ENCODE measurements at regions not wholly inside any gene's neighbourhood (a gene's known extent, or its start where the extent isn't known, plus 50 kb on each side); places are given as distances from the start of the nearest gene placed in this dataset.

DNA sequence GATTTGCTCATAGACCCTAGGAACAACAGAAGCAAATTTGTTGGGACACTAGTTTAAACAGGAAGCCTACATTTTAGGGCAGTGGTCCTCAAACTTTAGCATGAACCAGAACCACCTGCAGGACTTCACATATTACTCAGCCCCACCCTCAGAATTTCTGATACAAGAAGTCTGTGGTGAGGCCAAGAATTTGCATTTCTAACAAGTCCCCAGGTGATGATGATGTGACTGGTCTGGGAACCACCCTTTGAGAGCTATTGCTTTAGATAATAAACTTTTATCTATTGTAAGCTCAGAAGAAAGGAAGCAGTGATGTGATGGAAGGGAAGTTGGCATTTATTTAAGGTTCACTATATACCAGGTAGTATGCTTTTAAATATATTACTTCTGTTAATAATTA is 194.0 kb downstream of the FAM181B start:
- DNase-seq, result no peak
- Mint-ChIP-seq H3K4me3 (no peak overlapping the region), H3K9me3 (no peaks in the 10 kb centered on the region), H3K27me3 (ENCODE audit: insufficient read depth) (no peaks in the 10 kb centered on the region), H3K4me1 (no peaks in the 10 kb centered on the region), H3K27ac (no peak overlapping the region), H3K36me3 (ENCODE audit: low read depth) (no peaks in the 10 kb centered on the region)
- Histone ChIP-seq H3K9ac (ENCODE audit: extremely low read depth, low read length, poor library complexity, severe bottlenecking) (no peak overlapping the region), H3K27ac (ENCODE audit: low read depth, low read length) (no peak overlapping the region), H3K27me3 (ENCODE audit: control insufficient read depth, insufficient read depth, low read length, poor library complexity, severe bottlenecking) (no peaks in the 10 kb centered on the region), H3K9me3 (ENCODE audit: control insufficient read depth, low read length) (no peaks in the 10 kb centered on the region), H3K4me3 (ENCODE audit: low read length) (no peak overlapping the region), H3K36me3 (ENCODE audit: control insufficient read depth, insufficient read depth, low read length) (no peaks in the 10 kb centered on the region), H3K4me1 (ENCODE audit: control insufficient read depth, insufficient read depth, low read length) (no peaks in the 10 kb centered on the region)
- TF ChIP-seq, protein P1, sequence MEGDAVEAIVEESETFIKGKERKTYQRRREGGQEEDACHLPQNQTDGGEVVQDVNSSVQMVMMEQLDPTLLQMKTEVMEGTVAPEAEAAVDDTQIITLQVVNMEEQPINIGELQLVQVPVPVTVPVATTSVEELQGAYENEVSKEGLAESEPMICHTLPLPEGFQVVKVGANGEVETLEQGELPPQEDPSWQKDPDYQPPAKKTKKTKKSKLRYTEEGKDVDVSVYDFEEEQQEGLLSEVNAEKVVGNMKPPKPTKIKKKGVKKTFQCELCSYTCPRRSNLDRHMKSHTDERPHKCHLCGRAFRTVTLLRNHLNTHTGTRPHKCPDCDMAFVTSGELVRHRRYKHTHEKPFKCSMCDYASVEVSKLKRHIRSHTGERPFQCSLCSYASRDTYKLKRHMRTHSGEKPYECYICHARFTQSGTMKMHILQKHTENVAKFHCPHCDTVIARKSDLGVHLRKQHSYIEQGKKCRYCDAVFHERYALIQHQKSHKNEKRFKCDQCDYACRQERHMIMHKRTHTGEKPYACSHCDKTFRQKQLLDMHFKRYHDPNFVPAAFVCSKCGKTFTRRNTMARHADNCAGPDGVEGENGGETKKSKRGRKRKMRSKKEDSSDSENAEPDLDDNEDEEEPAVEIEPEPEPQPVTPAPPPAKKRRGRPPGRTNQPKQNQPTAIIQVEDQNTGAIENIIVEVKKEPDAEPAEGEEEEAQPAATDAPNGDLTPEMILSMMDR (conservative IDR thresholded peaks at IDR 0.05), result no peak

DNA sequence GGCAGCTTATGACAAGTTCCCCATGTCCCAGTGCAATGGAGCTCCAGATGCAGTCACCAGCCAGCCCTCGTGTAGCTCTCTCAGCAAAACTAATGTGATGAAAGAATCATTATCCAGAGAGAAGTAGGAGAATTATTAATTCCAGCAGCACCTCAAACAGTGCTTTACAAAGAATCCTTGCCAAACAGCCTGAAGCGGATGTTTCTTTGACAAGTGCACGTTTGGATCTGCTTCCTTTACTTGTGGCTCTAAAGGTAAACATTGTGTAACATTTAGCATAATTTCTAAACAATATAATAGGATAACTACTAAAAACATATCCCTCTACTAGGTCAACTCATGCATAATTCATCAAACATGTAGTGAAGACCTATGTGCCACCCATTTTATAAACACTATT is 197.0 kb downstream of the FAM181B start:
- no peak overlapping the region for H3K4me3 ChIP-seq (ENCODE audit: low read length)

DNA sequence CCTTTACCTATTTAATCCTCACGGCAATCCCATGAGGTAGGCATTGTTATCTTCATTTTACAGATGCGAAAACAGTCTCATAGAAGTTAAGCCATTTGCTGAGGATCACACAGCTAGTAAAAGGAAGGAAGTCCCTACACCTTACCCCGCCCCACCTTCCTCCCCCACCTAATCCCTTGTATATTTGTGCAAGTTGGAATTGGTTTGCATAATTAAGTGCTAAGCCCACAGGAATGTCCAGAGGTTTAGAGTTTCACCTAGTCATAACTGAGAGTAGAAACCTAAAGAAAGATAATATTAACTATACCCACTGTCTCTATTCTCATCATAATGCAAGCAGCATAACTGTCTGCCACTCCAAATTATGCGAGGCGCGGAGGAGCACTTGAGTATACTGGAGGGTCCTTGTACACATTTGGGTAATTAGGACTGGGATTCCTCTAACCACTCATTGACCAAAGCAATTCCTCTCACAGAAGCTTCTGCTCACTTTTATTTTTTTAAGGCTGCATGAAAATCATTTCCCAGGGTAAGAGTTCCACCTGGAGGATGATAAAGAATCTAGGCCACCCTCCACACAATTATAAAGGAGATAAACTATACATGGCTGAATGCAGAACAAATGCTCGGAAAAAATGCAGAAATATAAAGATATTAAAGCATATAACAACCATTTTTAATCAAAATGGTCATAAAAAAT is 199.9 kb downstream of the FAM181B start:
- Histone ChIP-seq H3K27ac (ENCODE audit: low read depth, low read length) (no peak overlapping the region), H3K9ac (ENCODE audit: extremely low read depth, low read length, poor library complexity, severe bottlenecking) (no peak overlapping the region), H3K4me3 (ENCODE audit: low read length) (no peak overlapping the region), H3K27me3 (ENCODE audit: control insufficient read depth, insufficient read depth, low read length, poor library complexity, severe bottlenecking) (no peaks in the 10 kb centered on the region), H3K36me3 (ENCODE audit: control insufficient read depth, insufficient read depth, low read length) (no peaks in the 10 kb centered on the region), H3K9me3 (ENCODE audit: control insufficient read depth, low read length) (no peaks in the 10 kb centered on the region), H3K4me1 (ENCODE audit: control insufficient read depth, insufficient read depth, low read length) (no peaks in the 10 kb centered on the region)
- Mint-ChIP-seq H3K36me3 (ENCODE audit: low read depth) (no peaks in the 10 kb centered on the region), H3K27me3 (ENCODE audit: insufficient read depth) (no peaks in the 10 kb centered on the region), H3K4me1 (peaks cover 9% of the 10 kb centered on the region), H3K27ac (no peak overlapping the region), H3K4me3 (no peak overlapping the region), H3K9me3 (no peaks in the 10 kb centered on the region)
- no peak for DNase-seq
- WGBS, 2 experiments (ENCODE audit: insufficient coverage in 1 of 2, insufficient read length in 1 of 2), result 60 to 90% methylated on average over 1 to 5 of the region's 7 CpGs
- TF ChIP-seq, protein P1 (conservative IDR thresholded peaks at IDR 0.05), result no peak

More for the DNA sequence above, 197.0 kb downstream of the FAM181B start:
- H3K27ac ChIP-seq (ENCODE audit: low read depth, low read length), result no peak overlapping the region
- Mint-ChIP-seq H3K4me3 (no peak overlapping the region), H3K27ac (no peak overlapping the region), H3K27me3 (ENCODE audit: insufficient read depth) (no peaks in the 10 kb centered on the region), H3K36me3 (ENCODE audit: low read depth) (no peaks in the 10 kb centered on the region), H3K4me1 (peaks cover 9% of the 10 kb centered on the region), H3K9me3 (no peaks in the 10 kb centered on the region)
- H3K27me3 ChIP-seq (ENCODE audit: control insufficient read depth, insufficient read depth, low read length, poor library complexity, severe bottlenecking), result no peaks in the 10 kb centered on the region
- no peak overlapping the region for H3K9ac ChIP-seq (ENCODE audit: extremely low read depth, low read length, poor library complexity, severe bottlenecking)
- no peak for DNase-seq
- no peaks in the 10 kb centered on the region for H3K4me1 ChIP-seq (ENCODE audit: control insufficient read depth, insufficient read depth, low read length)
- H3K9me3 ChIP-seq (ENCODE audit: control insufficient read depth, low read length), result no peaks in the 10 kb centered on the region
- TF ChIP-seq, protein P1 (conservative IDR thresholded peaks at IDR 0.05), result no peak
- WGBS, 2 experiments (ENCODE audit: insufficient coverage in 1 of 2, insufficient read length in 1 of 2), result 93 to 100% methylated on average over 1 to 3 of the region's 3 CpGs
- H3K36me3 ChIP-seq (ENCODE audit: control insufficient read depth, insufficient read depth, low read length), result no peaks in the 10 kb centered on the region

Measured in endodermal cell (in vitro differentiated cells).